ENCODE measurements at regions not wholly inside any gene's neighbourhood (a gene's known extent, or its start where the extent isn't known, plus 50 kb on each side); places are given as distances from the start of the nearest gene placed in this dataset.

DNA sequence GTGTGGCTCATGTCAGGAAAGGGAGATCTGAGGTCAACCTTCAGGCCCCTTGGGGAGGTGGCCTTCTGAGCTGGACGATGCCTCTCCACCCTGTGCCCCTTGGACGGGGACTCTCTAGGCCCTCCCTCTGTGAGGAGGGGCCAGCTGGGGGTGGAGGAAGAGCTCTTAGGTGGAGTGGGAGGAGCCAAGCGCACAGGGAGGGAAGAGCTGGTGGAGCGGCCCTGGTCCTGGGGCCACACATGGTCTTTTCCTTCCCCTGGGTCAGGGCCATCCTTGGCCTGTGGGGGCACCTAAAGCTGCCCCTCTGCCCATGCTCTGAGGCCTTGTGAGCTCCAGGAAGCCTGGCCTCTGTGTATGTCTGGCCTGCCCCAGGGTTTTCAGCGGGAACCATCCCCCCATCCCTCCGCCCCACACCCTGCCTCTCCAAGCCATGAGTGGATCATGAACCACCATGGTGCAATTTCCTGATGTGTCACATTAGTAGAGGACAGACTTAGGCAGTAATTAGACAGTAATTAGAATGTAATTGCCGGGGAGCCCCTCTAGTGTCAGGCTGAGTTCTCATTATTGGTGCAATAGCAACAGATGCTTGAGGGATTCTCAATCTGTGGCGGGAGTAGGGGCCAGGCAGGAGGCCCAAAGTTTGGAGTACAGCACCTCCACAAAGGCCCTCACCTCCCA is 63.0 kb downstream of the GLI2 start:
- no peak overlapping the region for H2AK5ac ChIP-seq (ENCODE audit: low read length, severe bottlenecking)
- no peak overlapping the region for H2AFZ ChIP-seq (ENCODE audit: low read depth, low read length)
- H2BK5ac ChIP-seq (ENCODE audit: low read depth, low read length, poor library complexity, severe bottlenecking) = no peak overlapping the region
- no peak overlapping the region for H3K4ac ChIP-seq (ENCODE audit: low read depth in 1 of 2, low read length in 2 of 2)
- peaks cover 48% of the 10 kb centered on the region for H3K79me1 ChIP-seq (replicated peaks; ENCODE audit: low read length, poor library complexity, severe bottlenecking)
- no peak for DNase-seq
- no peak overlapping the region for H2BK120ac ChIP-seq (ENCODE audit: low read depth, low read length)
- H3K4me1 ChIP-seq (ENCODE audit: control insufficient read depth, insufficient read depth, low read depth, low read length) = peaks cover 12% of the 10 kb centered on the region
- no peak overlapping the region for H3K4me2 ChIP-seq (ENCODE audit: low read length, poor library complexity, severe bottlenecking)
- H3K4me3 ChIP-seq (ENCODE audit: insufficient read depth in 1 of 2, low read depth in 1 of 2, low read length in 2 of 2) = no peak overlapping the region
- 70% methylated on average over 7 of the region's 8 CpGs for WGBS
- H3K9ac ChIP-seq (ENCODE audit: low read length) = no peak overlapping the region
- peaks cover 0 to 30% of the 10 kb centered on the region in 2 experiments for H3K36me3 ChIP-seq (ENCODE audit: control insufficient read depth in 1 of 2, insufficient read depth in 2 of 2, low read depth in 1 of 2, low read length in 2 of 2)
- no peak overlapping the region for H2BK15ac ChIP-seq (ENCODE audit: low read depth, poor library complexity, severe bottlenecking)
- no peak overlapping the region for H3K27ac ChIP-seq (ENCODE audit: low read length, poor library complexity, severe bottlenecking)
- H2BK12ac ChIP-seq (ENCODE audit: low read length in 2 of 2) = peak overlapping the region in 1 of 2 experiments; percentile 16
- H4K8ac ChIP-seq (ENCODE audit: low read length) = no peak overlapping the region
- H4K91ac ChIP-seq (ENCODE audit: low read length) = no peak overlapping the region
- no peaks in the 10 kb centered on the region for H3K27me3 ChIP-seq (ENCODE audit: control insufficient read depth in 1 of 2, insufficient read depth in 1 of 2, low read length in 2 of 2)
- no peak overlapping the region for H3K23ac ChIP-seq (ENCODE audit: low read length in 2 of 2)
- H3K9me3 ChIP-seq (ENCODE audit: control insufficient read depth, low read length) = no peaks in the 10 kb centered on the region
- H3K14ac ChIP-seq (ENCODE audit: low read length in 2 of 2) = no peak overlapping the region
- H3K18ac ChIP-seq (ENCODE audit: low read depth in 1 of 2, low read length in 2 of 2) = peak overlapping the region in 1 of 2 experiments; percentile 52

DNA sequence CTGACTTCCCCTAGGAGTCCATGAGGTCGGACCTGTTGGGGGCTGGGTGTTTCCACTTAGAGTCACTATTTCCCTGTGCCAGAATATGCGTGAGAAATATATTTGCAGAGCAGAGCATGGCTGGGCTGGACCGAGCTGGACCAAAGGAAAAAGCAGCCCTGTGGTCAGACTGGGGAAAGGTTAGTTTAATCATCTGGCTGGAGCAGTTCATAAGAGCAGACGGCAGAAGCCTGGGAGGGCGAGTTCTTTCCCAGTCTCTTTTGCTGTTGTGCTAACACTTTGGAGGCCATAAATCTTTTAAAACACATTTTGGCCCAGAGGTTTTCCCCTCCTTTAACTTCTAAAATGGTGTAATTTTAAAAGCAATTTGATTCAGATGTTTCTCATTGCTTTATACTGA is 66.5 kb downstream of the GLI2 start:
- Histone ChIP-seq H3K4me1 (ENCODE audit: control insufficient read depth, insufficient read depth, low read depth, low read length) (peaks cover 18% of the 10 kb centered on the region), H3K27ac (ENCODE audit: low read length, poor library complexity, severe bottlenecking) (no peak overlapping the region), H2AK5ac (ENCODE audit: low read length, severe bottlenecking) (no peak overlapping the region), H2BK15ac (ENCODE audit: low read depth, poor library complexity, severe bottlenecking) (no peak overlapping the region), H2BK120ac (ENCODE audit: low read depth, low read length) (no peak overlapping the region), H3K4me3 (ENCODE audit: insufficient read depth in 1 of 2, low read depth in 1 of 2, low read length in 2 of 2) (no peak overlapping the region), H2BK12ac (ENCODE audit: low read length in 2 of 2) (no peak overlapping the region), H2BK5ac (ENCODE audit: low read depth, low read length, poor library complexity, severe bottlenecking) (no peak overlapping the region), H3K36me3 (ENCODE audit: control insufficient read depth in 1 of 2, insufficient read depth in 2 of 2, low read depth in 1 of 2, low read length in 2 of 2) (peaks cover 4 to 39% of the 10 kb centered on the region in 2 experiments), H4K8ac (ENCODE audit: low read length) (no peak overlapping the region), H3K9ac (ENCODE audit: low read length) (peak overlapping the region; percentile 45), H3K4me2 (ENCODE audit: low read length, poor library complexity, severe bottlenecking) (no peak overlapping the region), H3K27me3 (ENCODE audit: control insufficient read depth in 1 of 2, insufficient read depth in 1 of 2, low read length in 2 of 2) (no peaks in the 10 kb centered on the region), H4K91ac (ENCODE audit: low read length) (no peak overlapping the region), H3K23ac (ENCODE audit: low read length in 2 of 2) (no peak overlapping the region), H3K9me3 (ENCODE audit: control insufficient read depth, low read length) (no peaks in the 10 kb centered on the region), H3K4ac (ENCODE audit: low read depth in 1 of 2, low read length in 2 of 2) (no peak overlapping the region), H2AFZ (ENCODE audit: low read depth, low read length) (no peak overlapping the region), H3K14ac (ENCODE audit: low read length in 2 of 2) (no peak overlapping the region), H3K79me1 (replicated peaks; ENCODE audit: low read length, poor library complexity, severe bottlenecking) (peaks cover 48% of the 10 kb centered on the region), H3K18ac (ENCODE audit: low read depth in 1 of 2, low read length in 2 of 2) (no peak overlapping the region)
- DNase-seq = peak; percentile 73
- 54% methylated on average over 5 of the region's 5 CpGs for WGBS

DNA sequence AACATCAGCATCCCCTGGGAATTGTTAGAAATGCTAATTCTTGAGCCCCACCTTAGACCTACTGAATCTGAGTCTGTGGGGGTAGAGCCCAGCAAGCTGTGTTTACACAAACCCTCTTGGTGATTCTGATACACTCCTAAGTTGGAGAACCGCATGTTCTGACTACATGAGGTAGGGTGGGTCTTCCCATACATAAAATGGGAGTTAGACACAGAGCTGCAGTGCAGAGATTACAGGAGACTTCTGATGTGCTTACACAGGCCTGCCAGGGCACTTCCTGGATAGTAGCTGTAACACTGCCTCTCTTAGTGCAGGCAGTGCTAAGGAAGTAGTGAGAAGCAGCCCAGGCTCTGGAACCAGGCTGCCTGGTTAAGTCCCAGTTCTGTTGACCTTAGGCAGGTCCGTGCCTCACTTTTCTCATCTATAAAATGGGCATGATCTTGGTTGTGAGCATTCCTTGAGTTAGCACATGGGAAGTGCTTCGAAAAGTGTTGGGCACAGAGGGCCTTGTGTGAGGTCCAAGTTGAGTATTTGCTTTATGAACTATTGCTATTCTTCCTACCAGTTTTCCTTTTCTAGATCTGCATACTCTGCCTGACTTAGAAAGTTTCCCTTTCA is 67.3 kb downstream of the GLI2 start:
- 79% methylated on average over 3 of the region's 3 CpGs for WGBS
- no peak overlapping the region for H3K4ac ChIP-seq (ENCODE audit: low read depth in 1 of 2, low read length in 2 of 2)
- H2AK5ac ChIP-seq (ENCODE audit: low read length, severe bottlenecking) = no peak overlapping the region
- no peaks in the 10 kb centered on the region for H3K27me3 ChIP-seq (ENCODE audit: control insufficient read depth in 1 of 2, insufficient read depth in 1 of 2, low read length in 2 of 2)
- H3K36me3 ChIP-seq (ENCODE audit: control insufficient read depth in 1 of 2, insufficient read depth in 2 of 2, low read depth in 1 of 2, low read length in 2 of 2) = peaks cover 4 to 32% of the 10 kb centered on the region in 2 experiments
- no peaks in the 10 kb centered on the region for H3K9me3 ChIP-seq (ENCODE audit: control insufficient read depth, low read length)
- no peak overlapping the region for H3K27ac ChIP-seq (ENCODE audit: low read length, poor library complexity, severe bottlenecking)
- H4K8ac ChIP-seq (ENCODE audit: low read length) = no peak overlapping the region
- no peak overlapping the region for H2AFZ ChIP-seq (ENCODE audit: low read depth, low read length)
- no peak overlapping the region for H3K18ac ChIP-seq (ENCODE audit: low read depth in 1 of 2, low read length in 2 of 2)
- no peak overlapping the region for H3K4me3 ChIP-seq (ENCODE audit: insufficient read depth in 1 of 2, low read depth in 1 of 2, low read length in 2 of 2)
- H2BK12ac ChIP-seq (ENCODE audit: low read length in 2 of 2) = no peak overlapping the region
- H4K91ac ChIP-seq (ENCODE audit: low read length) = no peak overlapping the region
- H2BK120ac ChIP-seq (ENCODE audit: low read depth, low read length) = no peak overlapping the region
- no peak overlapping the region for H2BK5ac ChIP-seq (ENCODE audit: low read depth, low read length, poor library complexity, severe bottlenecking)
- H3K14ac ChIP-seq (ENCODE audit: low read length in 2 of 2) = no peak overlapping the region
- peaks cover 18% of the 10 kb centered on the region for H3K4me1 ChIP-seq (ENCODE audit: control insufficient read depth, insufficient read depth, low read depth, low read length)
- no peak overlapping the region for H2BK15ac ChIP-seq (ENCODE audit: low read depth, poor library complexity, severe bottlenecking)
- H3K4me2 ChIP-seq (ENCODE audit: low read length, poor library complexity, severe bottlenecking) = no peak overlapping the region
- H3K9ac ChIP-seq (ENCODE audit: low read length) = peak overlapping the region; percentile 45
- H3K79me1 ChIP-seq (replicated peaks; ENCODE audit: low read length, poor library complexity, severe bottlenecking) = peaks cover 43% of the 10 kb centered on the region
- no peak overlapping the region for H3K23ac ChIP-seq (ENCODE audit: low read length in 2 of 2)
- no peak for DNase-seq

DNA sequence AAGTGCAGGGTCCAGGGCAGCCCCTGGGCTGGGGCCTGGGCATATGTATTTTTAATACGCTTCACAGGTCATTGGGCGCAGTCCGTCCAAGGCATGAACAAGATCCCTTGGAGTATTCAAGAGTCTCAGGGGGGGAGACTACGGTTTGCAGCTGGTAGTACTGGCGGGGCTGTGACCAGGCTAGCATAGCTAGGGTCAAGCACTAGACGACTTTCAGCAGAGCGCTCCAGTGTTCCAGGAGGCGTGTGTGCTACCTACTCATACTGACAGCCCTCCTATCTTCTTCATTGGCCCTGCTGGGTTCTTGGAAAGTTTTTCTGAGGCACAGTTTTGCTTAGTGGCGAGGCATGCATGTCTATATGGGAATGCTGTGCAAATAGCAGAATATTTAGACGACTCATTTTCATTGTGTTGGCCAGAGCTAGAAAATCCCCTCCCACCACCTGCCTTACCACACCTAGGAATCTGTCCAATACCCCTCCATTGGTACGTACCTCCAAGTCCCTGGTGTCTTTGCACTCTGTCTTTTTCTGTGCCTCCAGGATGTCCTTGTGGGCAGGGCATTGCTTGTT is 68.2 kb downstream of the GLI2 start:
- WGBS = 90% methylated on average over 11 of the region's 11 CpGs
- no peak overlapping the region for H2BK15ac ChIP-seq (ENCODE audit: low read depth, poor library complexity, severe bottlenecking)

More for the DNA sequence above, 68.2 kb downstream of the GLI2 start:
- Histone ChIP-seq H2AK5ac (ENCODE audit: low read length, severe bottlenecking) (no peak overlapping the region), H3K14ac (ENCODE audit: low read length in 2 of 2) (no peak overlapping the region), H3K9ac (ENCODE audit: low read length) (no peak overlapping the region), H3K4ac (ENCODE audit: low read depth in 1 of 2, low read length in 2 of 2) (no peak overlapping the region), H3K27me3 (ENCODE audit: control insufficient read depth in 1 of 2, insufficient read depth in 1 of 2, low read length in 2 of 2) (no peaks in the 10 kb centered on the region), H3K27ac (ENCODE audit: low read length, poor library complexity, severe bottlenecking) (no peak overlapping the region), H3K18ac (ENCODE audit: low read depth in 1 of 2, low read length in 2 of 2) (peak overlapping the region in 1 of 2 experiments; percentile 64), H3K4me1 (ENCODE audit: control insufficient read depth, insufficient read depth, low read depth, low read length) (peaks cover 18% of the 10 kb centered on the region), H4K8ac (ENCODE audit: low read length) (no peak overlapping the region), H3K9me3 (ENCODE audit: control insufficient read depth, low read length) (no peaks in the 10 kb centered on the region), H2AFZ (ENCODE audit: low read depth, low read length) (no peak overlapping the region), H3K23ac (ENCODE audit: low read length in 2 of 2) (no peak overlapping the region), H3K4me2 (ENCODE audit: low read length, poor library complexity, severe bottlenecking) (no peak overlapping the region), H2BK12ac (ENCODE audit: low read length in 2 of 2) (no peak overlapping the region), H3K4me3 (ENCODE audit: insufficient read depth in 1 of 2, low read depth in 1 of 2, low read length in 2 of 2) (no peak overlapping the region), H2BK5ac (ENCODE audit: low read depth, low read length, poor library complexity, severe bottlenecking) (no peak overlapping the region), H4K91ac (ENCODE audit: low read length) (peak overlapping the region; percentile 11), H2BK120ac (ENCODE audit: low read depth, low read length) (no peak overlapping the region), H3K79me1 (replicated peaks; ENCODE audit: low read length, poor library complexity, severe bottlenecking) (peaks cover 38% of the 10 kb centered on the region), H3K36me3 (ENCODE audit: control insufficient read depth in 1 of 2, insufficient read depth in 2 of 2, low read depth in 1 of 2, low read length in 2 of 2) (peaks cover 4 to 29% of the 10 kb centered on the region in 2 experiments)
- DNase-seq = no peak

All from mesenchymal stem cell (in vitro differentiated cells and primary cell).